ENCODE measurements at regions not wholly inside any gene's neighbourhood (a gene's known extent, or its start where the extent isn't known, plus 50 kb on each side); places are given as distances from the start of the nearest gene placed in this dataset.

DNA sequence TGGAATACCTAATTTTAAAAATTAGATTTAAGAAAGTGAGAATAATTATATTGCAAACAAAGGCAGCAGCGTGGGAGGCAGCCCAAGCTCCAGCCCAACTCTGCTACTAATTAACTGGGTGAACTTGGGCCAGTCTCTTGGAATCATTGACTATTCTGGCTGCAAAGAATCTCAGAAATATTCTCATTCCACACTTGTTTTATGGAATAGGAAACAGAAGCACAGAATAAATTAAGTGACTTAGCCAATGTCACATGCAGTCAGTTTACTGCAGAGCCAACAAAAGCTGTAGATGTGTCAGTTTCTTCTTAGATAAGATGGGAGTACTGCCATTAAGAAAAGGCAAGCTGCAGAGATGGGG lies 132.6 kb upstream of the FAM9B start:
- no peak for DNase-seq (ENCODE audit: low read depth)
- no peak overlapping the region for H3K4me3 ChIP-seq (ENCODE audit: low read length)
- no peak for TF ChIP-seq CTCF (conservative IDR thresholded peaks at IDR 0.05; ENCODE audit: low read depth, low read length)

- H3K4me3 ChIP-seq (ENCODE audit: low read length), result no peak overlapping the region
- no peak for TF ChIP-seq CTCF (conservative IDR thresholded peaks at IDR 0.05; ENCODE audit: low read depth, low read length)
- no peak for DNase-seq (ENCODE audit: low read depth)
Measured at GRCh38 chrX:9171841-9172463, 138.0 kb upstream of the FAM9B start.

- TF ChIP-seq CTCF (conservative IDR thresholded peaks at IDR 0.05; ENCODE audit: low read depth, low read length), result no peak
- no peak overlapping the region for H3K4me3 ChIP-seq (ENCODE audit: low read length)
- DNase-seq (ENCODE audit: low read depth), result no peak
Measured at GRCh38 chrX:9172464-9172850, 138.5 kb upstream of the FAM9B start.

- no peak for TF ChIP-seq CTCF (conservative IDR thresholded peaks at IDR 0.05; ENCODE audit: low read depth, low read length)
- no peak overlapping the region for H3K4me3 ChIP-seq (ENCODE audit: low read length)
- no peak for DNase-seq (ENCODE audit: low read depth)
Measured at GRCh38 chrX:9180623-9181022, 146.7 kb upstream of the FAM9B start.

DNA sequence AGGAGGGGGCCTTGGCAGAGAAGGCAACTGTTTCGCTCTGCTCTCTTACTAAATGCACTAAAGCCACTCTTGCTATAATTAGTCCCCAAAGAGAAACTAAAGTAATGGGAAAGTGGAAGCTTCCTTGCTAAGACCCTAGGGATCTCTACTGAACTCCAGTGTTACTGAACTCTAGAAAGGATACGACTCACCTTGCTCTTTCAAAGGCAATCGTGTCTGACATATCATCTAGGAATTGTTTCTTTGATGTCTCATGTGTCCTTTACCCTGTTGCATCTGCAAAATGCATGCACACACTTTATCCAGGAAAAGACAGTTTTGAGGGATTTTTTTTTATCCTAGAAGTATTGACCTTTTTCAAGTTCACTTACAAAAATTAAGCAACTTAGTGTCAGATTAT lies 148.1 kb upstream of the FAM9B start:
- H3K4me3 ChIP-seq (ENCODE audit: low read length), result no peak overlapping the region
- no peak for TF ChIP-seq CTCF (conservative IDR thresholded peaks at IDR 0.05; ENCODE audit: low read depth, low read length)
- no peak for DNase-seq (ENCODE audit: low read depth)

DNA sequence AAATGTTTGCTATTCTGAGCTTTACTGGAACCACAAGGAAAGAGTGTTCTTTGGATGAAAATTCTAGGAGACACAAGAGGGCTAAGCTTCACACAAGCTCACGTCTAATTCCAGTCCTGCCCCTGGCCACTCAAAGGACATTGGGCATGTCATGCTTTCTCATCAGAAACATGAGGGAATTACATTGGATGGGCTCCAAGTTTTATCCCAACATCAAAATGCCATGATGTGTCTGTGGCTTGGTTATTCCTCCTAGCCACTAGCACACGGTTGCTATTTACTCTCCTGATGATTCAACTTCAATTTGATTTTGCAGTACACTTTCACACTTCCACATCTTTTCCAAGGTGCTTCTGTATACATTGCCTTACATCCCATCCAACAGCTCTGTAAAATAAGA lies 149.6 kb upstream of the FAM9B start:
- no peak for DNase-seq (ENCODE audit: low read depth)
- no peak overlapping the region for H3K4me3 ChIP-seq (ENCODE audit: low read length)
- TF ChIP-seq CTCF (conservative IDR thresholded peaks at IDR 0.05; ENCODE audit: low read depth, low read length), result no peak

GRCh38 chrX:9184211-9184610 lies 150.3 kb upstream of the FAM9B start:
- TF ChIP-seq CTCF (conservative IDR thresholded peaks at IDR 0.05; ENCODE audit: low read depth, low read length), result no peak
- no peak overlapping the region for H3K4me3 ChIP-seq (ENCODE audit: low read length)
- no peak for DNase-seq (ENCODE audit: low read depth)
